Hepatocyte (in vitro differentiated cells): ENCODE measurements at regions not wholly inside any gene's neighbourhood (a gene's known extent, or its start where the extent isn't known, plus 50 kb on each side); places are given as distances from the start of the nearest gene placed in this dataset.

Source experiments
- EZH2 ChIP-seq: fragments of 200-600 bp; sonication (generic); IDR thresholded peaks from 2 replicates; pipeline ENCODE4 v1.6.1; 2016; ENCODE audit warnings: antibody characterized with exemption, mild to moderate bottlenecking, borderline replicate concordance
- EZH2phosphoT487 ChIP-seq: fragments of 200-600 bp; sonication (generic); IDR thresholded peaks from one replicate; pipeline ENCODE4 v1.6.1; 2018; ENCODE audit warnings: antibody characterized with exemption, mild to moderate bottlenecking, low read depth, moderate library complexity; ENCODE audit not compliant: unreplicated experiment, severe bottlenecking
- TF ChIP-seq, protein P1 (sequence below): fragments of 200-600 bp; sonication (generic); IDR thresholded peaks from 2 replicates; pipeline ENCODE4 v1.5.1; 2016; ENCODE audit warnings: antibody characterized with exemption, mild to moderate bottlenecking; ENCODE audit not compliant: poor library complexity

- TF ChIP-seq, protein P1, sequence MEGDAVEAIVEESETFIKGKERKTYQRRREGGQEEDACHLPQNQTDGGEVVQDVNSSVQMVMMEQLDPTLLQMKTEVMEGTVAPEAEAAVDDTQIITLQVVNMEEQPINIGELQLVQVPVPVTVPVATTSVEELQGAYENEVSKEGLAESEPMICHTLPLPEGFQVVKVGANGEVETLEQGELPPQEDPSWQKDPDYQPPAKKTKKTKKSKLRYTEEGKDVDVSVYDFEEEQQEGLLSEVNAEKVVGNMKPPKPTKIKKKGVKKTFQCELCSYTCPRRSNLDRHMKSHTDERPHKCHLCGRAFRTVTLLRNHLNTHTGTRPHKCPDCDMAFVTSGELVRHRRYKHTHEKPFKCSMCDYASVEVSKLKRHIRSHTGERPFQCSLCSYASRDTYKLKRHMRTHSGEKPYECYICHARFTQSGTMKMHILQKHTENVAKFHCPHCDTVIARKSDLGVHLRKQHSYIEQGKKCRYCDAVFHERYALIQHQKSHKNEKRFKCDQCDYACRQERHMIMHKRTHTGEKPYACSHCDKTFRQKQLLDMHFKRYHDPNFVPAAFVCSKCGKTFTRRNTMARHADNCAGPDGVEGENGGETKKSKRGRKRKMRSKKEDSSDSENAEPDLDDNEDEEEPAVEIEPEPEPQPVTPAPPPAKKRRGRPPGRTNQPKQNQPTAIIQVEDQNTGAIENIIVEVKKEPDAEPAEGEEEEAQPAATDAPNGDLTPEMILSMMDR = no peak
- TF ChIP-seq EZH2 (no peak), EZH2phosphoT487 (no peak)
Observed at GRCh38 chr7:82696631-82697030, 253.1 kb upstream of the CACNA2D1 start.
